SK-N-SH (cell line): ENCODE measurements at regions not wholly inside any gene's neighbourhood (a gene's known extent, or its start where the extent isn't known, plus 50 kb on each side); places are given as distances from the start of the nearest gene placed in this dataset.

Source experiments
- CTCF ChIA-PET: fragments of 300-600, 350-600 bp; formaldehyde crosslinking; extraction: SDS; loops from one replicate; lab custom pipeline; 2021; lab: Yijun Ruan, JAX
- POLR2A ChIA-PET: fragments of 350-600 bp; sonication (Branson Sonifier 250); formaldehyde crosslinking; extraction: SDS; loops from one replicate; lab custom pipeline; 2020; ENCODE audit warnings: antibody characterized with exemption, inconsistent platforms; lab: Yijun Ruan, JAX
- DNase-seq: peaks from one replicate; pipeline ENCODE4 v3.0.0; 2012
- H2AFZ ChIP-seq: fragments of 200-600 bp; sonication (generic); 2 replicates; pipeline ENCODE4 v1.8.1; 2016; ENCODE audit warnings: antibody characterized with exemption, mild to moderate bottlenecking, low read depth
- H3F3A ChIP-seq: fragments of 200-600 bp; sonication (generic); replicated peaks from 2 replicates; pipeline ENCODE3; 2016; ENCODE audit warnings: antibody characterized with exemption, mild to moderate bottlenecking; ENCODE audit not compliant: insufficient read depth
- H3K27ac ChIP-seq, 2 experiments: fragments of 200-500 bp in 1 of 2; fragments of 200-600 bp in 1 of 2; sonication (Bioruptor generic) in 1 of 2; sonication (generic), shearing (Covaris generic) in 1 of 2; 2 replicates each; pipeline versions ENCODE4 v1.5.1 to v1.6.1; 2014 to 2016; ENCODE audit warnings: low read depth in 2 of 2, inconsistent platforms in 1 of 2, low read length in 1 of 2, mild to moderate bottlenecking in 1 of 2, mixed read lengths in 1 of 2
- H3K27me3 ChIP-seq: fragments of 200-600 bp; sonication (generic), shearing (Covaris generic); 2 replicates; pipeline ENCODE4 v1.6.1; 2016; ENCODE audit warnings: mixed run types; ENCODE audit not compliant: insufficient read depth
- H3K36me3 ChIP-seq, 2 experiments: fragments of 200-500 bp in 1 of 2; fragments of 200-600 bp in 1 of 2; sonication (Bioruptor generic) in 1 of 2; sonication (generic) in 1 of 2; replicated peaks in 1 of 2; 2 replicates each; pipeline versions ENCODE3 to v1.5.1; 2014 to 2016; ENCODE audit warnings: low read length in 1 of 2, mild to moderate bottlenecking in 1 of 2; ENCODE audit not compliant: insufficient read depth in 2 of 2, control insufficient read depth in 1 of 2
- H3K4me1 ChIP-seq, 2 experiments: fragments of 200-500 bp in 1 of 2; fragments of 200-600 bp in 1 of 2; sonication (Bioruptor generic) in 1 of 2; sonication (generic), shearing (Covaris generic) in 1 of 2; 2 replicates each; pipeline versions ENCODE4 v1.5.1 to v1.6.1; 2014 to 2016; ENCODE audit warnings: low read depth in 1 of 2, low read length in 1 of 2, mixed run types in 1 of 2; ENCODE audit not compliant: insufficient read depth in 2 of 2, control insufficient read depth in 1 of 2
- H3K4me2 ChIP-seq: fragments of 200-600 bp; sonication (generic), shearing (Covaris generic); 2 replicates; pipeline ENCODE4 v1.6.1; 2017; ENCODE audit warnings: mixed run types
- H3K4me3 ChIP-seq, 2 experiments: fragments of 200-500 bp in 1 of 2; fragments of 200-600 bp in 1 of 2; sonication (Bioruptor generic) in 1 of 2; sonication (generic), shearing (Covaris generic) in 1 of 2; 2 replicates each; pipeline versions ENCODE4 v1.5.1 to v1.8.1; 2014 to 2016; ENCODE audit warnings: low read depth in 2 of 2, inconsistent platforms in 1 of 2, low read length in 1 of 2, mild to moderate bottlenecking in 1 of 2, mixed read lengths in 1 of 2, moderate library complexity in 1 of 2
- H3K79me2 ChIP-seq: fragments of 200-600 bp; sonication (generic); 2 replicates; pipeline ENCODE4 v1.8.1; 2017; ENCODE audit warnings: mild to moderate bottlenecking; ENCODE audit not compliant: insufficient read depth
- H3K9ac ChIP-seq: fragments of 200-600 bp; sonication (generic); 2 replicates; pipeline ENCODE4 v1.6.1; 2017; ENCODE audit warnings: mixed run types
- H3K9me2 ChIP-seq: fragments of 200-600 bp; sonication (generic); 2 replicates; pipeline ENCODE4 v1.6.1; 2017; ENCODE audit warnings: mixed run types
- H3K9me3 ChIP-seq: fragments of 200-600 bp; sonication (generic); 2 replicates; pipeline ENCODE4 v1.6.1; 2017; ENCODE audit warnings: mixed run types, mild to moderate bottlenecking, moderate library complexity
- H4K20me1 ChIP-seq: fragments of 200-600 bp; sonication (generic); 2 replicates; pipeline ENCODE4 v1.6.1; 2017; ENCODE audit warnings: mild to moderate bottlenecking, mixed run types; ENCODE audit not compliant: insufficient read depth
- CHD2 ChIP-seq: fragments of 150-350 bp; IDR thresholded peaks from 2 replicates; pipeline ENCODE4 v1.6.1; 2018; ENCODE audit warnings: low read length; ENCODE audit not compliant: partially characterized antibody
- CTCF ChIP-seq: fragments of 200-600 bp; sonication (generic); IDR thresholded peaks from 2 replicates; pipeline ENCODE4 v1.6.1; 2017; ENCODE audit warnings: antibody characterized with exemption, mild to moderate bottlenecking, moderate library complexity
- ELF1 ChIP-seq: IDR thresholded peaks from 2 replicates; pipeline ENCODE4 v1.4.0; 2012
- EP300 ChIP-seq, 2 experiments: IDR thresholded peaks; 2 replicates each; pipeline versions ENCODE4 v1.4.0 to v1.6.1; 2012; ENCODE audit warnings: borderline replicate concordance in 1 of 2, low read depth in 1 of 2, low read length in 1 of 2
- EZH2phosphoT487 ChIP-seq: fragments of 200-600 bp; sonication (generic); IDR thresholded peaks from 2 replicates; pipeline ENCODE4 v1.6.1; 2017; ENCODE audit warnings: low read depth, mixed run types, mild to moderate bottlenecking, antibody characterized with exemption, moderate library complexity, borderline replicate concordance
- FOSL2 ChIP-seq: IDR thresholded peaks from 2 replicates; pipeline ENCODE4 v1.4.0; 2012; ENCODE audit warnings: low read depth, mild to moderate bottlenecking, moderate library complexity, borderline replicate concordance
- FOXJ3 ChIP-seq: sonication (generic); formaldehyde crosslinking; IDR thresholded peaks from 2 replicates; pipeline ENCODE4 v1.5.1; 2020; ENCODE audit warnings: mild to moderate bottlenecking, missing genetic modification reagents
- FOXM1 ChIP-seq: IDR thresholded peaks from 2 replicates; pipeline ENCODE4 v1.4.0; 2012; ENCODE audit warnings: low read depth, mild to moderate bottlenecking
- GATA2 ChIP-seq: sonication (generic); formaldehyde crosslinking; IDR thresholded peaks from 2 replicates; pipeline ENCODE4 v1.5.0; 2020; ENCODE audit warnings: mild to moderate bottlenecking, missing genetic modification reagents
- IRF3 ChIP-seq: fragments of 150-350 bp; IDR thresholded peaks from 2 replicates; pipeline ENCODE4 v1.6.1; 2016; ENCODE audit warnings: mild to moderate bottlenecking, low read depth, low read length
- JUND ChIP-seq: IDR thresholded peaks from 2 replicates; pipeline ENCODE4 v1.4.0; 2012
- MEF2A ChIP-seq: IDR thresholded peaks from 2 replicates; pipeline ENCODE4 v1.4.0; 2012; ENCODE audit warnings: low read depth, borderline replicate concordance
- MXI1 ChIP-seq: IDR thresholded peaks from 2 replicates; pipeline ENCODE4 v1.6.1; 2012; ENCODE audit warnings: mild to moderate bottlenecking, low read depth, low read length, improper control_type of control experiment
- PBX3 ChIP-seq: IDR thresholded peaks from 2 replicates; pipeline ENCODE4; 2012
- RAD21 ChIP-seq: IDR thresholded peaks from 2 replicates; pipeline ENCODE4 v1.6.1; 2012; ENCODE audit warnings: mild to moderate bottlenecking, low read length
- RFX5 ChIP-seq: IDR thresholded peaks from 2 replicates; pipeline ENCODE4 v1.6.1; 2012; ENCODE audit warnings: mild to moderate bottlenecking, improper control_type of control experiment, low read length
- SMC3 ChIP-seq: IDR thresholded peaks from 2 replicates; pipeline ENCODE4 v1.6.1; 2012; ENCODE audit warnings: low read depth, low read length, improper control_type of control experiment
- TAF1 ChIP-seq: IDR thresholded peaks from 2 replicates; pipeline ENCODE4 v1.6.1; 2012; ENCODE audit warnings: low read depth, mild to moderate bottlenecking, low read length, moderate library complexity, borderline replicate concordance
- TEAD4 ChIP-seq: IDR thresholded peaks from 2 replicates; pipeline ENCODE4 v1.4.0; 2012; ENCODE audit warnings: mild to moderate bottlenecking, borderline replicate concordance; ENCODE audit not compliant: insufficient read depth
- USF2 ChIP-seq: fragments of 150-350 bp; IDR thresholded peaks from 2 replicates; pipeline ENCODE4 v1.6.1; 2017; ENCODE audit warnings: antibody characterized with exemption, low read length, low read depth, borderline replicate concordance
- ZBTB33 ChIP-seq: IDR thresholded peaks from 2 replicates; pipeline ENCODE4 v1.4.0; 2012; ENCODE audit warnings: low read depth, borderline replicate concordance
- WGBS: methylation state at CpG from one replicate; pipeline ENCODE4 v1.1.6; 2017; ENCODE audit warnings: low lambda C conversion rate; 5-methylcytosine and 5-hydroxymethylcytosine counted together

GRCh38 chr5:26740182-26740581 is 298.2 kb downstream of the CDH9 start:
- Histone ChIP-seq H3K9me3 (no peaks in the 10 kb centered on the region), H3K79me2 (no peaks in the 10 kb centered on the region), H3K9me2 (no peaks in the 10 kb centered on the region), H3F3A (no peaks in the 10 kb centered on the region), H3K9ac (no peak overlapping the region), H3K4me3 (no peak overlapping the region), H2AFZ (no peak overlapping the region), H3K4me2 (no peak overlapping the region), H3K36me3 (no peaks in the 10 kb centered on the region), H4K20me1 (no peaks in the 10 kb centered on the region), H3K4me1 (no peaks in the 10 kb centered on the region), H3K27me3 (no peaks in the 10 kb centered on the region), H3K27ac (no peak overlapping the region)
- POLR2A ChIA-PET, result no interaction called here
- CTCF ChIA-PET, result no interaction called here
- no peak for TF ChIP-seq EP300 (IDR thresholded peaks at IDR 0.05; ENCODE audit: borderline replicate concordance in 1 of 2, low read depth in 1 of 2, low read length in 1 of 2)
- DNase-seq, result no peak

- ChIA-PET CTCF (no interaction called here), POLR2A (no interaction called here)
Measured at GRCh38 chr5:26737348-26738265, 300.8 kb downstream of the CDH9 start.

More at GRCh38 chr5:26737348-26738265, 300.8 kb downstream of the CDH9 start:
- no peaks in the 10 kb centered on the region for H3K9me2 ChIP-seq
- no peak overlapping the region for H3K27ac ChIP-seq
- no peaks in the 10 kb centered on the region for H3K27me3 ChIP-seq
- no peak overlapping the region for H3K9ac ChIP-seq
- H3K4me3 ChIP-seq, result no peak overlapping the region
- DNase-seq, result no peak
- no peaks in the 10 kb centered on the region for H4K20me1 ChIP-seq
- H3F3A ChIP-seq, result no peaks in the 10 kb centered on the region
- no peaks in the 10 kb centered on the region for H3K9me3 ChIP-seq
- 4% methylated on average over 1 of the region's 1 CpG for WGBS
- no peaks in the 10 kb centered on the region for H3K79me2 ChIP-seq
- no peak overlapping the region for H2AFZ ChIP-seq
- H3K4me1 ChIP-seq, result no peaks in the 10 kb centered on the region
- no peak overlapping the region for H3K4me2 ChIP-seq
- TF ChIP-seq RAD21, result no peak
- no peak for TF ChIP-seq FOXM1
- no peak for TF ChIP-seq GATA2 (CRISPR knock-in tag)
- TF ChIP-seq USF2, result no peak
- TF ChIP-seq JUND, result no peak
- TF ChIP-seq CTCF, result no peak
- no peak for TF ChIP-seq IRF3
- no peak for TF ChIP-seq MXI1
- TF ChIP-seq MEF2A, result no peak
- TF ChIP-seq ZBTB33, result no peak
- no peak for TF ChIP-seq RFX5
- TF ChIP-seq FOXJ3, result no peak
- no peak for TF ChIP-seq EZH2phosphoT487
- no peak for TF ChIP-seq SMC3
- no peak for TF ChIP-seq TEAD4
- no peak for TF ChIP-seq FOSL2
- TF ChIP-seq ELF1, result no peak
- TF ChIP-seq CHD2, result no peak
- TF ChIP-seq TAF1, result no peak
- no peak for TF ChIP-seq PBX3
- H3K36me3 ChIP-seq, result no peaks in the 10 kb centered on the region
